Left lung (tissue), 4 donors: ENCODE measurements at regions not wholly inside any gene's neighbourhood (a gene's known extent, or its start where the extent isn't known, plus 50 kb on each side); places are given as distances from the start of the nearest gene placed in this dataset.
"Not testable (repeated sequence)": the region's sequence is repeated elsewhere in the genome, so short reads cannot be mapped to it uniquely, and the experiment has no call there.

Source experiments
- ATAC-seq: fragments of 200-7000 bp; cut with Tn5 transposase; one replicate; pipeline ENCODE4 v1.9.1; 2020; ENCODE audit warnings: moderate library complexity
- DNase-seq, 4 donors: peaks; one replicate each; pipeline ENCODE4 v3.0.0-alpha.2; 2013 to 2020
- H3K27ac ChIP-seq, 2 donors: fragments of 200-600 bp; sonication (generic) in 1 of 2; one replicate each; pipeline versions ENCODE4 v1.5.0 to v1.8.0; 2020 to 2021
- H3K27me3 ChIP-seq, 2 donors: fragments of 200-600 bp; sonication (generic) in 1 of 2; one replicate each; pipeline versions ENCODE4 v1.5.0 to v1.8.0; 2020 to 2021
- H3K36me3 ChIP-seq, 2 donors: fragments of 200-600 bp; sonication (generic) in 1 of 2; one replicate each; pipeline versions ENCODE4 v1.5.0 to v1.8.0; 2020 to 2021
- H3K4me1 ChIP-seq, 2 donors: fragments of 200-600 bp; one replicate each; pipeline ENCODE4 v1.8.0; 2021
- H3K4me3 ChIP-seq, 2 donors: fragments of 200-600 bp; sonication (generic) in 1 of 2; one replicate each; pipeline versions ENCODE4 v1.5.0 to v1.8.0; 2020 to 2021; ENCODE audit warnings: mild to moderate bottlenecking in 1 of 2
- H3K9me3 ChIP-seq, 2 donors: fragments of 200-600 bp; sonication (generic) in 1 of 2; one replicate each; pipeline versions ENCODE4 v1.5.0 to v1.8.0; 2020 to 2021
- CTCF ChIP-seq, 2 donors: fragments of 200-600 bp; sonication (generic) in 1 of 2; IDR thresholded peaks; one replicate each; pipeline versions ENCODE4 v1.5.0 to v1.8.0; 2021; ENCODE audit warnings: antibody characterized with exemption in 2 of 2
- intact Hi-C, 2 donors: fragments of 100-400 bp; cut with DNase I; formaldehyde crosslinking; loops; one replicate each; pipeline versions ENCODE4 v1.11.2 to v1.14.2; 2022
- donor health status: DM: no; HTN: yes; CAD: no.
- donor health status: DM: no; HTN: no; CAD: no.

DNA sequence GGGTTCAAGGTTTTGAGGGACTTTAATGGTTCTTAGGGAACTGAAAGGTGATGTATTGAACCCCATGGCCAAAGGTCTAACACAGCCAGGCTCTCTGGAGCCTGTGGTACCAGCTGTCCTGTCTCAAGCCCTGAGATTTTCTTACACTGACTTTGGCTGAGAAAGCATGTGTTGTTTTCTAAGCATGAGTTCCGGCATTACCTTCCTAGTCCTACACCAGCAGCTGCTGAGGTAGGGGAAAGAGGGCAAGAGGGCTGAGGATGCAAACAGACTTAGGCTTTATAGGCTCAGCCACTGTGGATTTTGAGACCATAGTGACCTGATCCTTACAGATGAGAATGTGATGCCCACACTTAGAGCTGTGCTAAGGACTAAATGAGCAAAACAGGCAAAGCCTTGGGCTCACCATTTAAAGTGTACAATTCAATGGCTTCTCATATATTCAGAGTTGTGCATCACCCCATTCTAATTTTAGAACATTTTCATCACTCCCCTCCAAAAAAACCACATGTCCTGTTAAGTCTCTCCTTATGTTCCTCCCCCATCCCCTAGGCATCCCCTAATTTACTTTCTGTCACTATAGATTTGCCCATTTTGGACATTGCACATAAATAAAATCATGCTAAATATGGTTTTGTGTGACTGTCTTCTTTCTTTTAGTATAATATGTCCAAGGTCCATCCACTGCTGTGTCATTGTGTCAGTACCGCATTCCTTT lies 99.7 kb upstream of the OTOS start:
- DNase-seq: no peak
- intact Hi-C loops: no loop called here
- Histone ChIP-seq H3K4me1 (no peaks in the 10 kb centered on the region), H3K9me3 (no peaks in the 10 kb centered on the region), H3K27ac (no peak overlapping the region), H3K4me3 (no peak overlapping the region), H3K36me3 (no peaks in the 10 kb centered on the region), H3K27me3 (peaks cover 0 to 4% of the 10 kb centered on the region in 2 donors)
- ATAC-seq: no peak
- TF ChIP-seq CTCF (IDR thresholded peaks at IDR 0.05): no peak

DNA sequence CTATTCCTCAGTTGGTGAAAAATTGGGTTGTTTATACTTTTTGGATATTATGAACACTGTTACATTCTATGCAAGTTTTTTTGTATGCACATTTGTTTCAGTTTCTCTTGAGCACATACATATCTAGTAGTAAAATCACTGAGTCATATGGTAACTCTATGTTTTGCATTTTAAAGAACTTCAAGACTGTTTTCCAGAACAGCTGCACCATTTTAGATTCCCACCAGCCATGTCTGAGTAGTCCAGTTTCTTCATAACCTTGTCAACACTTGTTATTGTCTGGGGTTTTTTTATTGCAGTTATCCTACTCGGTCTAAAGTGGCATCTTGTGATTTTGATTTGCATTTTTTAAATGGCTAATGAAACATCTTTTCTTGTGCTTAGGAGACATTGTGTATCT lies 100.3 kb upstream of the OTOS start:
- H3K36me3 ChIP-seq: no peaks in the 10 kb centered on the region
- H3K4me3 ChIP-seq: no peak overlapping the region
- ATAC-seq (no peak), DNase-seq (no peak)
- TF ChIP-seq CTCF (IDR thresholded peaks at IDR 0.05): no peak
- H3K9me3 ChIP-seq: no peaks in the 10 kb centered on the region
- no peak overlapping the region for H3K27ac ChIP-seq
- intact Hi-C loops: no loop called here
- H3K27me3 ChIP-seq: peaks cover 0 to 4% of the 10 kb centered on the region in 2 donors
- no peaks in the 10 kb centered on the region for H3K4me1 ChIP-seq

DNA sequence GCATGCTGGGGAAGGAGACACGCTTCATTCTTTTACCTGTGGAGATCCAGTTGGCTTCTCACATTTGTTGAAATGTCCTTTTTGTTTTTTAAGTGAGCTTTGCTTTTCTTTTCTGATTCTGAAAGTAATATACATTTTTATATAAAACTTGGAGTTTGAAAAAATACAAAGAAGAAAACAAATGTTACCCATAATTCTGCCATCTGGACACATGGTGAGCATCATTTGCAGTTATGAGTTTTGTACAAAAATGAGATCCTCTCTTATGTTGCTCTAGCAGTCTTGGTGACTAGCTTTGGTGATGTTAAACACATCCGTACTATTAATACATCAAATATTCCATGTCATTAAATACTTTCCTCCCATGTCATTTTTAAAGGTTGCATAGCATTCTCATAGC lies 101.1 kb upstream of the OTOS start:
- H3K27ac ChIP-seq: no peak overlapping the region
- TF ChIP-seq CTCF (IDR thresholded peaks at IDR 0.05): no peak
- no peaks in the 10 kb centered on the region for H3K4me1 ChIP-seq
- intact Hi-C loops: no loop called here
- H3K4me3 ChIP-seq: no peak overlapping the region
- H3K27me3 ChIP-seq: peaks cover 0 to 4% of the 10 kb centered on the region in 2 donors
- DNase-seq (no peak), ATAC-seq (no peak)
- H3K36me3 ChIP-seq: no peaks in the 10 kb centered on the region
- H3K9me3 ChIP-seq: no peaks in the 10 kb centered on the region

- ATAC-seq, H3K36me3 ChIP-seq, H3K4me3 ChIP-seq, H3K27me3 ChIP-seq, intact Hi-C loops, H3K9me3 ChIP-seq, H3K4me1 ChIP-seq, DNase-seq, H3K27ac ChIP-seq: not testable (repeated sequence)
These were observed 102.6 kb upstream of the OTOS start for GRCh38 chr2:240243049-240243448.

- TF ChIP-seq CTCF (IDR thresholded peaks at IDR 0.05): no peak
- Histone ChIP-seq H3K4me1 (no peaks in the 10 kb centered on the region), H3K27me3 (peaks cover 0 to 9% of the 10 kb centered on the region in 2 donors), H3K4me3 (no peak overlapping the region), H3K9me3 (no peaks in the 10 kb centered on the region), H3K36me3 (no peaks in the 10 kb centered on the region), H3K27ac (no peak overlapping the region)
- no peak for ATAC-seq
- intact Hi-C loops: no loop called here
- no peak for DNase-seq
These were observed 104.1 kb upstream of the OTOS start for GRCh38 chr2:240244543-240244942.

DNA sequence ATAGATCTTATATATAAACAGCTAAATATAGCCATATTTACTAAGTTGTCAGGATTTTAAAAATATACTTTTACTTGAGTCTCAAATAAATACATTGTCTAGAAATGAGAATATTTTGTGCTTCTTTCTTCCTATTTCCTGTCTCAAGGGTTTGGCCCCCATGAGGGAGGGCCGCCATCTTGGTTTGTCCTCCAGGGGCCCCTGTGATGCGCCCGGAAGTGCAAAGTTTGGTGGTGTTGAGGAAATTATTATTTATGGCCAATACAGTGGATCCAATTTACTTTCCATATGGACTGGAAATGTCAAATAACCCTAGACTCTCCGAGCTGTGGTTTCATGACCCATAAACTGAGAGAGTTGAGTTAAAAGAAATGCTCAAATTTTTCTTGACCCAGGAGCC lies 104.7 kb upstream of the OTOS start:
- no peaks in the 10 kb centered on the region for H3K36me3 ChIP-seq
- ATAC-seq: no peak
- DNase-seq: no peak
- H3K4me1 ChIP-seq: no peaks in the 10 kb centered on the region
- H3K4me3 ChIP-seq: no peak overlapping the region
- TF ChIP-seq CTCF (IDR thresholded peaks at IDR 0.05): no peak
- no peaks in the 10 kb centered on the region for H3K9me3 ChIP-seq
- no peak overlapping the region for H3K27ac ChIP-seq
- intact Hi-C loops: no loop called here
- peaks cover 0 to 9% of the 10 kb centered on the region in 2 donors for H3K27me3 ChIP-seq
